NT2/D1 (cell line): ENCODE measurements at regions not wholly inside any gene's neighbourhood (a gene's known extent, or its start where the extent isn't known, plus 50 kb on each side); places are given as distances from the start of the nearest gene placed in this dataset.

Source experiments
- DNase-seq: peaks from one replicate; pipeline ENCODE4 v3.0.0-alpha.2; 2011; ENCODE audit warnings: low read depth, low spot score
- H3K27me3 ChIP-seq: 2 replicates; pipeline ENCODE4 v1.6.0; 2011; ENCODE audit warnings: mild to moderate bottlenecking; ENCODE audit not compliant: insufficient read length, insufficient read depth
- H3K36me3 ChIP-seq: 2 replicates; pipeline ENCODE4 v1.6.1; 2011; ENCODE audit warnings: mild to moderate bottlenecking, low read length, mixed read lengths; ENCODE audit not compliant: insufficient read depth, insufficient read length
- H3K4me1 ChIP-seq: 2 replicates; pipeline ENCODE4 v1.5.1; 2011; ENCODE audit not compliant: insufficient read depth, insufficient read length
- H3K4me3 ChIP-seq: 2 replicates; pipeline ENCODE4 v1.5.1; 2011; ENCODE audit warnings: low read depth; ENCODE audit not compliant: insufficient read length
- H3K9ac ChIP-seq: 2 replicates; pipeline ENCODE4 v1.6.0; 2011; ENCODE audit warnings: low read depth; ENCODE audit not compliant: insufficient read length
- H3K9me3 ChIP-seq: 2 replicates; pipeline ENCODE4 v1.5.1; 2011; ENCODE audit warnings: mild to moderate bottlenecking, low read length; ENCODE audit not compliant: insufficient read depth
- SUZ12 ChIP-seq: IDR thresholded peaks from 2 replicates; pipeline ENCODE4 v1.6.1; 2011; ENCODE audit not compliant: insufficient read length, insufficient read depth; ENCODE audit errors: extremely low read depth
- YY1 ChIP-seq: IDR thresholded peaks from 2 replicates; pipeline ENCODE4 v1.6.1; 2011; ENCODE audit not compliant: insufficient read length, insufficient read depth
- ZNF274 ChIP-seq: IDR thresholded peaks from 2 replicates; pipeline ENCODE4 v1.6.1; 2011; ENCODE audit warnings: mild to moderate bottlenecking, low read depth, low read length

DNA sequence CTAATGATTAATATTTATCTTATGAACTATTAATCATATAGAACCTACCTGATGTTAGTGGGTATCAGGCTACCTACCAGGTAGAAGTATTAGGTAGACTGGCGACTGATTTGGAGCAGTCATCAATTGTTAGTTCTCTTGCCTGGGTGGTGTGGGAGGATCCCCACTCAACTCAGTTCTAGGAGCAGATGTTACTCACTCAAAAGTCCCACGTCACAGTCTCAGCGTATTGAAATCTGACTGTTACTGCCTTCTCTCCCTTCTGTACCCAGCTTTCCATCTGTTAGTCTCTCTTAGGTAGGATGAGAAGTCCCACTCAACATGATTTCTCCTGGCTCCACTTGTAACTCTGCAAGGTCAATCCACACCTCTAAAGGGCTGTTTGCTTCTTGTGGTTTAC is 102.7 kb downstream of the OLFM4 start:
- Histone ChIP-seq H3K4me3 (no peak overlapping the region), H3K4me1 (no peaks in the 10 kb centered on the region), H3K27me3 (no peaks in the 10 kb centered on the region), H3K36me3 (no peaks in the 10 kb centered on the region), H3K9ac (no peak overlapping the region), H3K9me3 (no peaks in the 10 kb centered on the region)
- DNase-seq: no peak
- TF ChIP-seq YY1 (no peak), ZNF274 (no peak), SUZ12 (no peak)

DNA sequence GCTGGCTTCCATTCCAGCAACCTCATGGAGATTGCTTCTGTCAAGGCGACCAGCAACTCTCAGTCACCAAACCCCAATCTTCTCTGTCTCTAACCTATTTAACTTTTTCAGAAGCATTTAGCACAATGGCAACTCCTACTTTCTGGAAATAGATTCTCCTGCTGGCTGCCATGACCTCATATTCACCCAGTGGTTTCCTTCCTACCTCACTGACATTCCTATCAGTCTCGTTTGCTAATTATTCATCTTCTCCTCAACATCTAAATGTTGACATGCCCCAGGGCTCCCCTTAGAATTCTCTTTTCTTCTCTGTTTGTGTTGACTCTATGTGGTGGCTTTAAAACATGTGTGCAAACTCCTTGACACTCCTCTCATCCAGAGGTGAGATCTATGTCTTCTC is 106.7 kb downstream of the OLFM4 start:
- Histone ChIP-seq H3K27me3 (no peaks in the 10 kb centered on the region), H3K9ac (no peak overlapping the region), H3K36me3 (no peaks in the 10 kb centered on the region), H3K9me3 (no peaks in the 10 kb centered on the region), H3K4me1 (no peaks in the 10 kb centered on the region), H3K4me3 (no peak overlapping the region)
- TF ChIP-seq SUZ12: no peak
- TF ChIP-seq YY1: no peak
- no peak for TF ChIP-seq ZNF274
- no peak for DNase-seq

DNA sequence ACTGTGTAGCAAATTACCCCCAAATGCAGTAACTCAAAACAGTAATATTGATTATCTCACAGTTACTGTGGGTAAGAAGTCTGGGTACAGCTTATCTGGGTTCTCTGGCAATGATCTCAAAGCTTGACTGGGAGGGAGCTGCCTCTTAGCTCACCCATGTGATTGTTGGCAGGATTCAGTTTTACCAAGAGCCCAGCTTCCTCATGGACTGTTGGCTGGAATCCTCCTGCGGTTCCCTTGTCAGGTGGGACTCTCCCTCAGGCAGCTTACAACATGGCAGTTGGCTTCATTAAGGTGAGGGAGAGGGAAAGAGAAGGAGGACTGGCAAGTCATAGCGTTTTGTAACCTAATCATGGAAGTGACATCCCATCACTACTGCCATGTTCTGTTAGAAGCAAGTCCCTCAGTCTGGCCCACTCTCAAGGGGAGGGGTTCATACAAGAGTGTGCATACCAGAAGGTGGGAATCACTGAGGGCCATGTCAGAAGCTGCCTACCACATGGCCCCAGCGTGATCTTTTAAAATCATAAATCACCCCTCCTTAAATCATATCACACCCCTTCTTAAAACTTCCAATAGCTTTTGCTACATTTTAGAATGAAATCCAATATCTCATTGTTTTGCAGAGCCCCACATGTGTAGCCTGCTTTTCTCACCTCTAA is 108.1 kb downstream of the OLFM4 start:
- Histone ChIP-seq H3K4me1 (no peaks in the 10 kb centered on the region), H3K4me3 (no peak overlapping the region), H3K9ac (no peak overlapping the region), H3K27me3 (no peaks in the 10 kb centered on the region), H3K9me3 (no peaks in the 10 kb centered on the region), H3K36me3 (no peaks in the 10 kb centered on the region)
- TF ChIP-seq SUZ12: no peak
- TF ChIP-seq YY1: no peak
- TF ChIP-seq ZNF274: no peak
- DNase-seq: no peak

DNA sequence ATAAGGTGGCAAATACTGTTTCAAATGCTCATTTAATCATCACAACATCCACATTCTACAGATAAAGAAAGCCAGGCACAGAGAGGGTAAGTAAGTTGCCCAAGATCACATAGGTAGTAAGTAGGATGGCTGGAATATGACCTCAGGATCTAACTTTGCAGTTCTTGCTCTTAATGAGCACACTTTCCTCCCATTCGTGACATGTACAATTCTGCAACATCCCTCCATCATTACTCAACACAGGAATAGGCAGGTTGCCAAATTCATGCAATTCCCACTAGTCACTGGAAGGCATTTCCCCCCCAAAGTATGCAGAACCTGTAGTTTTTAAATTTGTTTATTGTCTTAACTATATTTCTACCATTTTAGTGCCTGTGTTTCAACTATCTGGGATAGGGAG is 109.2 kb downstream of the OLFM4 start:
- Histone ChIP-seq H3K9ac (no peak overlapping the region), H3K27me3 (no peaks in the 10 kb centered on the region), H3K9me3 (no peaks in the 10 kb centered on the region), H3K4me3 (no peak overlapping the region), H3K4me1 (no peaks in the 10 kb centered on the region), H3K36me3 (no peaks in the 10 kb centered on the region)
- no peak for DNase-seq
- no peak for TF ChIP-seq YY1
- TF ChIP-seq SUZ12: no peak

DNA sequence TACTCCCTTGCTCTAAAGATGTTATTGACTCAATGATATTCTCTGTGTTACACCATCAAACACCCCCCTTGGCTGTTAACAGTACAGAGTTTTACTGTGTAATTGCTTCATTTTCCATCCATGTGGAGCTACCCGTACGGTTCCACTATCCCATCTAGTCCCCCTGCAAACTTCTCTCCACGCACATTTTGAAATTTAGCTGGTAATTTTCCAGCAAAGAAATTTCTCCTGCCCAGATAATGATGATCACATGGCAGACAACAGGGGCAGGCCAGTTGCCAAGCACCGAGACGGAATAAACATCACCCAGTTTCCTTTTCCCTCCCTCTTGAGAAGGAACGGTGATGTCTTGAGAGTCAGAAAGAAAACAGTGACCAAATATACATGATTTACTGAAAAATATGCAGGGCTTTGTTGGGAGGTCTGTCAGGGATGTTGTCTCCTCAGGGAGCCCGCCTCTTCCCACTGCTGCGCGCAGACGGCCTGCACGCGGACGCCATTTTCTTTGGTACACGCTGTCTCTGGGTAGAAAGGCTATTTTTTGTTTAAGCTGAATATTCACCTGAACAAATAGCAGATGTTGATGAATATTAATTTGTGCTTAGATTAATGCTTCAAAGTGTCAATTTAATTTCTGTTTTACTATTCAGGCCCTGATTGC is 109.9 kb downstream of the OLFM4 start:
- Histone ChIP-seq H3K4me3 (no peak overlapping the region), H3K9ac (no peak overlapping the region), H3K27me3 (no peaks in the 10 kb centered on the region), H3K4me1 (no peaks in the 10 kb centered on the region), H3K36me3 (no peaks in the 10 kb centered on the region), H3K9me3 (no peaks in the 10 kb centered on the region)
- no peak for TF ChIP-seq SUZ12
- TF ChIP-seq ZNF274: no peak
- no peak for TF ChIP-seq YY1
- no peak for DNase-seq

DNA sequence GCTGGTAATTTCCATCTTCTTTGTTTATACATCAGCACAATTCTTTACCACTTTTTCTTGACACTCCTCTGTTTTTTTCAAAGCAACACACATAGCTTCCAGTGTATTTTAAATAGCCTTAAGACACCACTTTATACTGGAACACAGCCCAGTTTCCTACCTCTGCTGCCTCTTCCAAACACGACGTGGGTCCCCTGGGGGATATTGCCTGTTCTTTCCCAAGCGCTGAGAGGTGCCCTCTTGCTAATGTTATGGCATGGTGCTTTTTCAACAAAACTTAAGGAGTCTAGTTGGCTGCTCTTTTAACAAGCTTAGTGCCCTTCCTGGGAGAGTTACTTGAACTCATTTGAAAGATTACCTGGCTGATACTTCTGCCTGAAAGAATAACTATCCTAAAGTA is 112.7 kb downstream of the OLFM4 start:
- TF ChIP-seq SUZ12: no peak
- Histone ChIP-seq H3K27me3 (no peaks in the 10 kb centered on the region), H3K4me1 (no peaks in the 10 kb centered on the region), H3K4me3 (no peak overlapping the region), H3K36me3 (no peaks in the 10 kb centered on the region), H3K9ac (no peak overlapping the region), H3K9me3 (no peaks in the 10 kb centered on the region)
- no peak for DNase-seq

DNA sequence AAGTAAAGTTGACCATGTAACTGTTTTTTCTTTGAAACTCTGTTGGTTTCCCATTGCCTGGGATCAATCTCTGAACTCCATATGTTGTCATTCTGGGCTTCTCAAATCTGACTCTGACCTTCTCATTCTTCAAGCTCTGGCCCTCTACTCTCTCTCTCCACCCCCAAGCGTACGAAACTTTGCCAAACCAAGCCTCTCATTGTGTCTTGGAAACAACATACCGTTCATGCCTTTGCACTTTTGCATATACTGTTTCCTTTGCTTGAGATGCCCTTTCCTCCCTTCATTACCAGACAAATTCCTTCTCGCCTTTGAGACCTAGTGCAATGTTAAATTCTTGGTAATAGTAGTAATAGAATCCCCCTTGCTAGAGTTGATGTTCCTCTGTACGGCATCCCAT is 113.7 kb downstream of the OLFM4 start:
- DNase-seq: no peak
- H3K27me3 ChIP-seq: no peaks in the 10 kb centered on the region
- H3K9me3 ChIP-seq: no peaks in the 10 kb centered on the region
- H3K36me3 ChIP-seq: no peaks in the 10 kb centered on the region
- no peak overlapping the region for H3K9ac ChIP-seq
- no peaks in the 10 kb centered on the region for H3K4me1 ChIP-seq
- no peak overlapping the region for H3K4me3 ChIP-seq
- TF ChIP-seq YY1 (no peak), ZNF274 (no peak), SUZ12 (no peak)

DNA sequence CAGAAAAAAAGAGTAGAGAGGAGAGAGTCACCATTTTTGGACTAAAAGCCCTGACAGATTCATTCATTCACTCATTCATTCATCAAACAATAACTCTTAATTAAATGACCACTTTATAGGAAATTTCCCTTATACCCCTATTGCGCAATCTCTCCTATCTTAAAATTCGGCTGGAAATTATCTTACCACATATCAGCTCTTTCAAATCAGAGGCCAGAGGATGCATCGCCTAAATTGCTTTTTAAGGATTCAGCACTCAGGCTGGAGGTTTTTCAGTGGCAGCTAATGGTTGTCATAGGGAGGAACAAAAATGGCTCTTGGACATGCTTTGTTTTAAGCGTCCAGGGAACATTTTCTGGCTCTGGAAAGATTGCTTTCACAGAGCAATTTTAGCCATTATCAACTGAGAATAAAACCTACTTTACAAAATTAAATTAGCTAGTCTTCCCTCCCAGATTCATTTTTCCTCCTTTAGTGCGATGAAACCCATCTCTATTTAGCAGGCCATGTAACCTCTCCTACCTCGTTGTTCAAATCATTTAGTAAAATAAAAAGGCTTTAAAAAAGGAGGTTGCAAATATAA is 115.2 kb downstream of the OLFM4 start:
- no peak overlapping the region for H3K9ac ChIP-seq
- H3K9me3 ChIP-seq: no peaks in the 10 kb centered on the region
- H3K4me1 ChIP-seq: no peaks in the 10 kb centered on the region
- DNase-seq: no peak
- no peak overlapping the region for H3K4me3 ChIP-seq
- no peak for TF ChIP-seq YY1
- no peaks in the 10 kb centered on the region for H3K27me3 ChIP-seq
- H3K36me3 ChIP-seq: no peaks in the 10 kb centered on the region
